ENCODE measurements at regions not wholly inside any gene's neighbourhood (a gene's known extent, or its start where the extent isn't known, plus 50 kb on each side); places are given as distances from the start of the nearest gene placed in this dataset.

GRCh38 chr2:134144651-134145050 lies 109.2 kb upstream of the MGAT5 start:
- TF ChIP-seq CTCF (IDR thresholded peaks at IDR 0.05) (no peak), ZFX (IDR thresholded peaks at IDR 0.05; ENCODE audit: borderline replicate concordance) (no peak)

All from 22Rv1 (cell line).